GM18520 (cell line): ENCODE measurements at regions not wholly inside any gene's neighbourhood (a gene's known extent, or its start where the extent isn't known, plus 50 kb on each side); places are given as distances from the start of the nearest gene placed in this dataset.
A peak's percentile ranks its signal among the peaks of the same experiment; 100 is the strongest.
"Not testable (repeated sequence)": the region's sequence is repeated elsewhere in the genome, so short reads cannot be mapped to it uniquely, and the experiment has no call there.

Experiments
- ATAC-seq: cut with Tn5 transposase; IDR thresholded peaks from one replicate; pipeline ENCODE4 v1.9.1; 2021; ENCODE audit not compliant: unreplicated experiment

DNA sequence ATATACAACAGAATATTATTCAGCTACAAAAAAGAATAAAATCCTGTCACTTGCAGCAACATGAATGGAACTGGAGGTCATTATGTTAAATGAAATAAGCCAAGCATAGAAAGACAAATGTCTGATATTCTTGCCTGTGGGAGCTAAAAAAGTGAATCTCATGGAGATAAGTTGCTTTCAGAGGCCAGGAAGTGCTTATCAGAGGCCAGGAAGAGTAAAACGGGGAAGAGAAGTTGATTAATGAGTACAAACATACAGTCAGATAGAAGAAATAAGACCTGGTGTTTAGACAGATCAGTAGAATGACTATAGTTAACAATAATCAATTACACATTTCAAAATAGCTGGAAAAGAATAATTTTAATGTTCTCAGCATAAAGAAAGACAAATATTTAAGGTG is 54.4 kb upstream of the CPHXL start:
- no peak for ATAC-seq

DNA sequence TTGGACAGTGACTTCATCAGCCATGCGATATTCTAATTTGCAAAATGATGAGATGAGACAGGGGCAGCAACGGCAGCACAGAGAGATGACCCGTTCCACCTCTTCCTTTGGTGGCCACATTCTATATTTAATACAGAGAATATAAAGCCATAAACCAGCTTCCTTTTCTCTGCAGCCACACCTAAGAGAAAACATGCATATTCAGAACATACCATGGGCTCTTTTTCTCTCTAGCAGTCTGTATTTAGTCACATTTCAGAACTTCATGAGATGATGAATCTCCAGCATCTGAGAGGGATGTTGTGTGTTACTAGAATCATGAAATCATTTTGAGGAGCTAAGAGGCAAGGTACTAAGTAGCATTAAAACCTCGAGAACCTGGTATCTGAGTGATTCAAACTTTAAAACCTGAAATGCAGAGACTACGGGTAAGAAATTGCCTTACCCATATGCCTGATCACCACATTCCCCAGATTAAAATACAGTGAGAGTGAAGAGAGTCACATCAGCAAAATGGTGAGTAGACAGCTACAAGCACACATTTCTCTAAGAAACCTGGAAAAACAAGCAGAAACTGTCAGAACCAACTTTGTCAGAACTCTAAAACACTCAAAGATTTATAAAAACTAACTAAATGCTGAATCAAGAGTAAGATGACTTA is 55.5 kb upstream of the CPHXL start:
- no peak for ATAC-seq

DNA sequence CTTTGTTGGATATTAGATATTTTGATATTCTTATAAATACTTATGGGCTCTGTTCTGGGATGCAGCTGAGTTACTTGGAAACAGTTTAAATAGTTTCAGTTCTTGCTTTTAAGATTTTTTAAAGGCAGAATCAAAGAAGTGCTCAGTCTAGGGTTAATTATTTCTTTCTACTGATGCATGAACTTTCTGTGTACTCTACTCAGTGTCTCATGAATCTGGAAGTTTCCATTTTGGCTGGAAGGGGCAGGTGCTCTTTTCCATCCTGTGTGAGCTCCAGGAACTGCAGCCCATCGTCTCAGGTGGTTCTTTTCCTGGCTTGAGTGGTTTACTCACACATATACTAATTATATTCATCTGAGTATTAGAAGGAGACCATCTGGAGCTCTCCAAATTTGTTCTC is 61.1 kb upstream of the CPHXL start:
- no peak for ATAC-seq

DNA sequence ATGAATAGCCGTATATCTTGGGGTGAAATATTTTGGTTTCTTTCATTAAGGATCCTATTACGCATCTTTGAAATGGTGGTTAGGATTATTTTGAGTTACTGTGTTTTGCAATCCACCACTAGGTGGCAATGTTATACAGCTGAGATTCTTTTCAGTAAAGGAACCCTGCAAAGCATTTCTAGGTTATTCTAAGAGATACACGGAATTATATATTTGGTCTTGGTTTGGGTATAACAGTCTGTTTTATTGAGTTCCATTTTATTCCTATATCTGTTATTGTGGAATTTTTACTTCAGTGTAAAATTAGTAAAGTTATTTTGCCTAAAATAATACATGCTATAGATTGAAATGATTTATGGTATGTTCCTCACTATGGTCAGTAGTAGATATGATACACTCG is 62.9 kb upstream of the CPHXL start:
- peak; percentile 47 for ATAC-seq

DNA sequence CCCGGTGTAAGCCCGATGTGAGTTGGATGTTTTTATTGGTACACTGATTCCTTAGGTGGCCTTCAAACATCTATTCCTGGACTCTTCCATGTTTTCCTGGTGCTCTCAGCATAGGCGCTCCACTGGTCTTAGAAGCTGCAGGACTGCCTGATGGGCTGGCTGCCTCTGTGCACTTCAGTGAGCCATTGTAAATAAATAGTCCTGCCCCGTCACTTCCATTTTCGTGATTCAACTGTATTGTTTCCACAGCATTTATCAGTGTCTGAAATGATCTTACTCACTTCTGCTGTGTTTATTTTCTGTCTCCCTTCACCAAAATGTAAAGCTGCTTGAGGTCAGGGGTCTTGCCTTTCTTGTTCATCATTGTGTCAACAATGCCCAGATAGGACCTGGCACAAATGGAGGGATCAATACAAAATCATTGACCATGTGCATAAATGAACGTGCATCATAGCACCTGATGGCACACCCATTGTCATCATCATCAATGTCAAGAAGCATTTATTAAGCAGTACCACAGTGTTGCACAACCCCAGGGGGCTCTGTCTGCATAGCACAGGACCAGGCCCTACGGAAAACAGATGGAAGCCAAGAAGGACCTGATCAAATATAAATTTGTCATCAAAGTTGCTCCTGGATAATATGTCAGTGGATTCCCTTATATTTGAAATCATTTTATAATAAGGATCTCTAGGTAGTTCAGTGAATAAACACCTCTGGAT is 66.6 kb upstream of the CPHXL start:
- ATAC-seq, result no peak

DNA sequence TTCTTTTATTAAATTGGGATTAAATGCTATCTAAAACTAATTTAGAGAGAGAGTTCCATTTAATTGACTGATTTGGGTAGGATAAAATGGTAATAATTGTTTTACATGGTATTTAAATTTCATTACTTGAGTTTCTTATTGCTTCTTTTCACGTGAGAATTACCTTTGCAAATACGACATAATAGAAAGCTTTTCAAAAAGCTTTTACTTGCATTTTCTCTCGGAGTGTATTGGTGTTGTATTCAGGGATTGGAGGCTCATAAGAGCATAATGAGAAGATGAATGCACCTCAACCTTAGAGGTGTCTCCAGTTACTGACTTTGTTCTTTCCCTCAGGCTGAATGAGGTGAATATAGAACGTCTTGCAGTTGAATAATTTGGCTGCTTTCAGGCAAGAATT is 67.4 kb upstream of the CPHXL start:
- ATAC-seq, result no peak

DNA sequence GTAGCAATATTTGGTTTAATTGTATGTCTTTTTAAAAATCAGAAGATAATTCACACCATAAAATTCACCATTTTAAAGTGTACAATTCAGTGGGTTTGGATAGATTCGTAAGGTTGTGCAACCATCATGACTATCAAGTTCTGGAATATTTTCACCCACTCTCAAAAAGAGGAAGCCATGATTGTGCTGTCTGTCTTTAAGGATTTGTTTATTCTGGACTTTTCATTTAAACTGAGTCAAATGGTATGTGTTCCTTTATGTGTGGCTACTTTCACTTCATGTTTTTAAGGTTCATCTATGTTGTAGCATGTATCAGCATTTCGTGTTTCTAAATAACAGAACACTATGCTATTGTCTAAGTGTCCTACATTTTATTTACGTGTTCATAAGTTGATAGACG is 68.1 kb upstream of the CPHXL start:
- no peak for ATAC-seq

DNA sequence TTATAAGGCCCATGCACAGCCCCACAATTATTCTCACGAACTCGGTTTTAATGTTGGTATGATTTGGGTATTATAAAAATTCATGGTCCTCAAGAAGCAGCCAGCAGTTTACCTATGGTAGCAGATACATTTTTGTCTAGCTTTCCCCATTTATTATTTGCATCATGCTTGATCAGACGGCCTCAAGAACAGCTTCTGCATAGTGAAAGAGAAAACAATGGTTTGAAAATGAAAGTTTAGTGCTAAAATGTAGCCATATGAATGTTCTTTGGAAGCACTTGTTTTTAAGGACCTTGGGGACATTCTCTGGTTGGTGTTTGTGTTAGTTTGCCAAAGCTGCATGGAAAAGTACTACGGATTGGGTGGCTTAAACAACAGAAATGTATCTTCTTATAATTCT is 72.4 kb upstream of the CPHXL start:
- no peak for ATAC-seq

DNA sequence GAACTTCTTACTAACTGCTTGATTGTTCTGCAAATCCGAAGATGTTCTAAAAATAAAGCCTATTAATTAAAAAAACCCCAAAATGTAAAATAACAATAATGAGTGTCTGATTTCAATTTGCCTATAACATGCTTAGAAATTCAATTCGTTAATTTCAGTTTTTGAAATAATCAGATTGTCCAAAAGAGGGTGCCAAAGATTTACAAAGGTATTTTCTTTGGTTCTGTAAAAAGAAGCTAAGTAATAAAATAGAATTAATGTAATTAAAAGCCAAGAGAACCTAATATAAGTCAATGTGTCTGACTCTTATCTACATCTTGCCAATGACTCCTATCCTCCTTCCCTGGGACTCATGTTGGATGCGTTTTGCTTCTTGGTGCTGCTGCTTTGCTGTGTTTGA is 75.0 kb upstream of the CPHXL start:
- ATAC-seq, result no peak

DNA sequence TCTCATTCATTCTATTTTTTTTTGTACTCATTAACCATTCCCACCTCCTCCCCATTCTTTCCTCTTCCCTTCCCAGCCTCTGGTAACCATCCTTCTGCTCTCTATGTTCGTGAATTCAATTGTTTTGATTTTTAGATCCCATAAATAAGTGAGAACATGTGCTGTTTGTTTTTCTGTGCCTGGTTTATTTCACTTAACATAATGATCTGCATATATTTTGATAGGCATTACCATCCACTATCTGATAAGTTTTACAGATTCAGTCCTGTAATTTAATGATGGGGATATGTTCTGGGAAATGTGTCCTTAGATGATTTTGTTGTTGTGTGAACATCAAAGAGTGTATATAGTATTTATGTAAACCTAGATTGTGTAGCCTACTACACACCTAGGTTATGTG is 77.5 kb upstream of the CPHXL start:
- ATAC-seq, result no peak

DNA sequence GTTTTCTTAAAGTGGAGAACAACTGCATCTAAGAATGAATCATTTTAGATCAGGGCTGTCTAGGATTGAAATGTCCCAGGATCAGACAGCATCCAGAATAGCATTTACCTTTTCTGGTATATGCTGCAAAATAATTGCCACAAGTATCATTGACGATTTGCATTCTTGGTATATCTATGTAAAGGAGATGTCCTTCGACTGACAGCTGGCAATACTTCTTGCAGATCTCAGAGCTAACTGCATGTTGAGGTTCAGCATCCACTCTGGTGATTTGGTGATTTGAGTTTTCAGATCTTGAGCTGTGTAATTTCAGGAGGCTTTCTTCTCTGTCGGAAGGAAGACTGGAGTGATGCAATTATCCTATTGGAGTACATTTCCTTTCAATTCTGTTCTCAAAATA is 78.1 kb upstream of the CPHXL start:
- ATAC-seq, result no peak

DNA sequence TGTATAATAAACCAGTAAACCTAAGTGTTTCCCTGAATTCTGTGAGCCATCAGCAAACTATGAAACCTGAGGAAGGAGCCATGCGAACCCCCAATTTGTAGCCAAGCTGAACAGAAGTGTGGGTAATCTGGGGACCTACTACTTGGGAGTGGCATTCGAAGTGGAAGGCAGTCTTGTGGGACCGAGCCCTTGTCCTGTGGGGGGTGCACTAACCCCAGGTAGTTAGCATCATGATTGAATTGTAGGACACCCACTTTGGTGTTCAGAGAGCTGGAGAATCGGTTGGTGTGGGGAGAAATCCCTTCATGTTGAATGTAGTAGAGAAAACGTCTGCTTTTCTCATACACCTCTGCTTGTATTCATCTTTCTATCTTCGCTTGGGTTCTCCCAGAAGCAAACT is 79.7 kb upstream of the CPHXL start:
- no peak for ATAC-seq

DNA sequence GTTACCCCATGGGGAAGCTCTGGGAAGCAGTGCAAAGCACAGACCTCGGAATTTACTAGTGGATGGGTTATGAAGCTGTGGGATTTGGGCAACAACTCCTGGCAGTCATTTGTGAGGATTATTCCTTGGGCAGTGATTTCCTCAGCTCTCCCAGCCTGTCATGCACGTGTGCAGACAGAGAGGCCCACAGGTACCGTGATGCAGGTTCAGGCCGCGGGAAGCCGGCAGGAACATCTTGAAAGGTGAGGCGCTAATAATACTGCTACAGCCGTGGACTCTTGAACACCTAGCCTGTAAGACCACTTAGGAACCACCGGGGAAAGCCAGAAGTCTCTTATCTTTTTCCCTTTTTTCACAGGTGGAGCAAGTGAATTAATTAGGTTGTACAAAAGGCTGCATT is 80.2 kb upstream of the CPHXL start:
- no peak for ATAC-seq

DNA sequence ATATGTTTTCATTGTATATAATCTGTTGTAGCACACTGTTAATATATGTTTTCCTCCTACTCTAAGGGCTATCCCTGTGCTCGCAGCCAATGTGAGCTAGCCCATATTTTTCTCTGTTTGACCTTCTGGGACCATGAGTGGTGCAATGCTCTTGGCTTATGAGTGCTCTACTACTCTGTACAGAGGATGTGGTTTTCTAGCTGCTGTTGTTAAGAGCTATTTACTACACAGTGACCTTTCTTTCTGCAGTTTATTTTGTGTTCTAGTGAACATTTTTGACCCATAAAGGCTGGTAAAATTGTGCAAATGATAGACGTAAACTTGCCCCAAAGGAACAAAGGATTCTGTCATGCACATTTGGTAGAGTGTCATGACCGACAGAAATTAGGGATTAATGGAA is 84.1 kb upstream of the CPHXL start:
- no peak for ATAC-seq

DNA sequence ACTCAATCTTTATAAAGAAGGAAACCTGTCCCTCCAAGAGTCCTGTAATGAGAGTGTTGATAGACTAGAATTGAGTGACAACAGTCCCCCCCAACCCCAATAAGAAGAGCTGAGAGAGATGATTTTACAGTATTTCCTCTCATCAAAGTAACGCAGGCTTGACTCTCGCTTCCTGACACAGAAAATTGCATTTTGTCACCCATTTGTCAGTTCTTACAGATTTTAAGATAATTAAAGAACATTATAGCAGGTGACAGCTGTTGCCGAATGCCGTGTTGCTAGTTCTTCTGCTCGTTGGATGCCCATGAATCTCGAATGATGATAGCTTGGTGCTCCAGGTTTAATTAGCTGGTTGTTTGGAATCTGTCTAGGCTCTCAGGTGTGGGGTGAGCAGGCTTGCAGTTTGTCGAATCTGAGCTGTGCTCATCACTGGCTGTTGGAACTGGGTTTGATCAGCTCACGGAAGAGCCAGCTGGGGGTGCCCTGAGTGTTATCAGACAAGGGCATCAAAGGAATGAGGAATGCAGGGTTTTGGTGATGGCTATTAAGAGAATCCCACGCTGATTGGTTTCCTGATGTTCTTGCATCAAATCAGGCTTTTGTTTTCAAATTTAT is 84.8 kb upstream of the CPHXL start:
- no peak for ATAC-seq

DNA sequence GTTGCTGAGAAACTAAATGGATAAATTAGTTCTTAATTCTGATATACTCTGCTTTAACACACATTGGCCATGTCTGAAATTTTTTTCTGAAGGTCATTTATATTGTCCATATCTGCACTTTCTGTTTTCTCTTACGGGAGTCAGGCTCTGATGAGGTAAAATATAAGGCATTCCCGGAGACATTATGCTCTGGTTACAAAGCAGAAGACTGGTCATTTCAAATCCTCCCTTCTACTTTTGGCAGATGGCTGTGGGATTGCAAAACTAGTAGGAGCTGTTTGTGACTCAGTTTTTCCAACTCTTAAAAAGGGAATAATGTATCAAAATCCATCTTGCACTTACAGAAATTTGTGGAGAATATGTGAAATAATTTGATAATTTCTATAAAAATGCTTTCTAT is 92.2 kb upstream of the CPHXL start:
- ATAC-seq, result no peak

DNA sequence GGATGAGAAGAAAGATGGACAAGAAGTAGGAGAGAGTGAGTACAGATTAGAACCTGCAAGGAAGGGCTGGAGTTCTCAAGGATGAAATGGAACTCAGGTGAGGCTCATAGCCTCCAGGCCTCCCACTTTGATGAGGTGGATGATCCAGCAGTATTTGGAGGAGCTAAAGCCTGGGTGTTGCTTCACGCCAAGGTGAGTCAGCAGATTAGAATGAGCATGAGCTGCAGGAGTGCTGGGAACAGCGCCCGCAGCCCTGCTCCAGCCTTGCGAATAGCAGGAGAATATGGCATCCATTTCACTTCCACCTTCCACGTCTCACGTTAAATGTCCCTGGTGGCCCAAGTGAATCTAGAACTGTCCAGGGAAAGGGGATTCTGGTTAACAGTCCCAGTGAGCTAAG is 94.4 kb upstream of the CPHXL start:
- no peak for ATAC-seq

DNA sequence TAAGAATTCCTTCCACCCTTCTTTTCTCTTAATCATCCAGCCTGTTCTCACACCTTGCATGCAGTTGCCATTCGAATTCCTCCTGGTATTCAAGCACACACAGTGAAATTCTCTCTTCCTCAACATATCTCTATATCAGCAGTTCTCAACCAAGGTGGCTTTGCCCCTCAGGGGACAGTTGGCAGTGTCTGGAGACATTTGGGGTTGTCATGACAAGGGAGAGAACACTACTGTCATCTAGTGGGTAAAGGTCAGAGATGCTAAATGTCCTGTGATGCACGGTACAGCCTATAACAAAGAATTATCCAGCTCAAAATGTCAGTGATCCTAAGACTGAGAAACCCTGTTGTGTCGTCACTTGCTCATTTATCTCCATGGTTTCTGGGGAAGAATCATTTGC is 94.8 kb upstream of the CPHXL start:
- ATAC-seq, result no peak

DNA sequence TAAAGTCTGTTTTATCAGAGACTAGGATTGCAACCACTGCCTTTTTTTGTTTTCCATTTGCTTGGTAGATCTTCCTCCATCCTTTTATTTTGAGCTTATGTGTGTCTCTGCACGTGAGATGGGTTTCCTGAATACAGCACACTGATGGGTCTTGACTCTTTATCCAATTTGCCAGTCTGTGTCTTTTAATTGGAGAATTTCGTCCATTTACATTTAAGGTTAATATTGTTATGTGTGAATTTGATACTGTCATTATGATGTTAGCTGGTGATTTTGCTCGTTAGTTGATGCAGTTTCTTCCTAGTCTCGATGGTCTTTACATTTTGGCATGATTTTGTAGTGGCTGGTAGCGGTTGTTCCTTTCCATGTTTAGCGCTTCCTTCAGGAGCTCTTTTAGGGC is 99.5 kb upstream of the CPHXL start:
- ATAC-seq, result not testable (repeated sequence)

DNA sequence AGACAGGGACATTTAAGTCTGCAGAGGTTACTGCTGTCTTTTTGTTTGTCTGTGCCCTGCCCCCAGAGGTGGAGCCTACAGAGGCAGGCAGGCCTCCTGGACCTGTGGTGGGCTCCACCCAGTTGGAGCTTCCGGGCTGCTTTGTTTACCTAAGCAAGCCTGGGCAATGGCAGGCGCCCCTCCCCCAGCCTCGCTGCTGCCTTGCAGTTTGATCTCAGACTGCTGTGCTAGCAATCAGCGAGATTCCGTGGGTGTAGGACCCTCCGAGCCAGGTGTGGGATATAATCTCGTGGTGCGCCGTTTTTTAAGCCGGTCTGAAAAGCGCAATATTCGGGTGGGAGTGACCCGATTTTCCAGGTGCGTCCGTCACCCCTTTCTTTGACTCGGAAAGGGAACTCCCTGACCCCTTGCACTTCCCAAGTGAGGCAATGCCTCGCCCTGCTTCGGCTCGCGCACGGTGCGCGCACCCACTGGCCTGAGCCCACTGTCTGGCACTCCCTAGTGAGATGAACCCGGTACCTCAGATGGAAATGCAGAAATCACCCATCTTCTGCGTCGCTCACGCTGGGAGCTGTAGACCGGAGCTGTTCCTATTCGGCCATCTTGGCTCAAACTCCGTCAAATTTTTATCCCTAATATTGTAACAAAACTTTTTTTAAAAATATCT is 101.2 kb upstream of the CPHXL start:
- ATAC-seq, result not testable (repeated sequence)

DNA sequence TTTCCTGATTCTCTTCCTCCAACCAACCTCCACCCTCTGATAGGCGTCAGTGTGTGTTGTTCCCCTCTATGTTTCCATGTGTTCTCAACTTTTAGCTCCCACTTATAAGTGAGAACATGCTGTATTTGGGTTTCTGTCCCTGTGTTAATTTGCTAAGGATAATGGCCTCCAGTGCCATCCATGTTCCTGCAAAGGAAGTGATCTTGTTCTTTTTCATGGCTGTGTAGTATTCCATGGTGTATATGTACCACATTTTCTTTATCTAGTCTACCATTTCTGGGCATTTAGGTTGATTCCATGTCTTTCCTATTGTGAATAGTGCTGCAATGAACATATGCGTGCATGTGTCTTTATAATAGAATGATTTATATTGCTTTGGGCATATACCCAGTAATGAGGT is 107.1 kb upstream of the CPHXL start:
- not testable (repeated sequence) for ATAC-seq
